ENCODE measurements at regions not wholly inside any gene's neighbourhood (a gene's known extent, or its start where the extent isn't known, plus 50 kb on each side); places are given as distances from the start of the nearest gene placed in this dataset.

GRCh38 chr5:8826508-8826907, 719.4 kb downstream of the SEMA5A start:
- Histone ChIP-seq H3K4me3 (ENCODE audit: low read depth, low read length) (no peak overlapping the region), H3K36me3 (no peaks in the 10 kb centered on the region), H3K9me3 (no peaks in the 10 kb centered on the region; the same call in 1 of the 2 replicates), H3K4me1 (no peaks in the 10 kb centered on the region), H3K27me3 (no peaks in the 10 kb centered on the region)
- no peak for DNase-seq
- no peak for TF ChIP-seq CTCF (IDR thresholded peaks at IDR 0.05; ENCODE audit: low read depth, low read length)

DNA sequence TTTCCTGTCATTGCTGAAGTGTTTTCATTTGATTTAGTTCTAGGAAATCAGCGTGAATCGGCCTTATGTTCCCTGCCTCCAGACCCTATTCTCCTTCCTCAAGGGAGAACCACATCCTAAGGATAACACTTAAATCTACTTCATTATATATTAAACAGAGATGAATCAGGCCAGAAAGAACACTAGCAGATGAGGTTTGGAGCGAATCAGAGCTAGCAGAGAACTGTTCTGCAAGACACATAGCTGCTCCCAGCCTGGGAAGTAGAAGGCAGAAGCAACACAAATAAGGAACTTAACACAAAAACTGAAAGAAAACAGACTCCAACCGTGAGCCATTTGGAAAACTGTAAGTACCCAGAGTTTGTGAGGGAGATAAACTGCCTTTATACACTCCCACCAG, 718.2 kb downstream of the SEMA5A start:
- no peaks in the 10 kb centered on the region; the same call in 1 of the 2 replicates for H3K9me3 ChIP-seq
- no peak for TF ChIP-seq CTCF (IDR thresholded peaks at IDR 0.05; ENCODE audit: low read depth, low read length)
- no peaks in the 10 kb centered on the region for H3K27me3 ChIP-seq
- H3K4me3 ChIP-seq (ENCODE audit: low read depth, low read length), result no peak overlapping the region
- DNase-seq, result no peak
- no peaks in the 10 kb centered on the region for H3K36me3 ChIP-seq
- H3K4me1 ChIP-seq, result no peaks in the 10 kb centered on the region

DNA sequence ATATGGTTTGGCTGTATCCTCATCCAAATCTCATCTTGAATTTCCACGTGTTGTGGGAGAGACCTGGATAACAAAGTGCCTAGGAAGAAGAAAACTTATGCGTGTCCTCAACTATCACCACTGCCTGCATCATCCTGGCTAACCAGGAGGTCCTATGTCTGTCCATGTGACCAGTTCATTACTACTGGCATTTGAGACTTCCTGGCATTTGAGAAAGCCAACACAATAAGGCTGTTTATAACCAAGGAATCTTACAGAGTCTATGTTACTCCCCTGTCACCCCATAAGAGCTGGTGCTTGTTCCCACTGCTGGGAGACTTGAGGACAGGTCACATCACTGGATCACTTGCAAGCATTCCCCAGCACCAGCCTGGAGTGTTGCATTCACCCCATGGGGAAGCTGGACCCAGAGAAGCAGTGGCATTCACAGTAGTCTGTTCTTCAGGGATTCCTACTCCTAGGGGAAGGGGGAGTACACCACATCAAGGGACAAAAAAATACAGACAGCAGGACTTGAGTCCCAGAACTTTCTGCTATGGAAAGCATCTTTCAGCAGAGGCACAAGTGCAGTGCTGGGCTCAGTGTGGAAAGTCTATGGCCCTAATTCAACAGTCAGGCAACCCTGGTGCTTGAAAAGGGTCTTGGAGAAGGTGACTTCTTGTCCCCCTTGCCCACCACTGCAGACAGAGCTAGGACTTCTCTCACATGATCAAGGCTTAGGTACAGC, 717.1 kb downstream of the SEMA5A start:
- Histone ChIP-seq H3K4me3 (ENCODE audit: low read depth, low read length) (no peak overlapping the region), H3K36me3 (no peaks in the 10 kb centered on the region), H3K9me3 (no peaks in the 10 kb centered on the region; the same call in 1 of the 2 replicates), H3K4me1 (no peaks in the 10 kb centered on the region), H3K27me3 (no peaks in the 10 kb centered on the region)
- TF ChIP-seq CTCF (IDR thresholded peaks at IDR 0.05; ENCODE audit: low read depth, low read length), result no peak
- DNase-seq, result no peak

- no peak for TF ChIP-seq CTCF (IDR thresholded peaks at IDR 0.05; ENCODE audit: low read depth, low read length)
- DNase-seq, result no peak
Measured at GRCh38 chr5:8829323-8830029, 716.4 kb downstream of the SEMA5A start.

GRCh38 chr5:8831251-8831650, 714.6 kb downstream of the SEMA5A start:
- no peaks in the 10 kb centered on the region for H3K36me3 ChIP-seq
- H3K9me3 ChIP-seq, result no peaks in the 10 kb centered on the region; the same call in 1 of the 2 replicates
- no peak overlapping the region for H3K4me3 ChIP-seq (ENCODE audit: low read depth, low read length)
- H3K4me1 ChIP-seq, result no peaks in the 10 kb centered on the region
- TF ChIP-seq CTCF (IDR thresholded peaks at IDR 0.05; ENCODE audit: low read depth, low read length), result no peak
- no peaks in the 10 kb centered on the region for H3K27me3 ChIP-seq
- no peak for DNase-seq

More at GRCh38 chr5:8829323-8830029, 716.4 kb downstream of the SEMA5A start:
- Histone ChIP-seq H3K27me3 (no peaks in the 10 kb centered on the region), H3K4me3 (ENCODE audit: low read depth, low read length) (no peak overlapping the region), H3K9me3 (no peaks in the 10 kb centered on the region; the same call in 1 of the 2 replicates), H3K36me3 (no peaks in the 10 kb centered on the region), H3K4me1 (no peaks in the 10 kb centered on the region)

DNA sequence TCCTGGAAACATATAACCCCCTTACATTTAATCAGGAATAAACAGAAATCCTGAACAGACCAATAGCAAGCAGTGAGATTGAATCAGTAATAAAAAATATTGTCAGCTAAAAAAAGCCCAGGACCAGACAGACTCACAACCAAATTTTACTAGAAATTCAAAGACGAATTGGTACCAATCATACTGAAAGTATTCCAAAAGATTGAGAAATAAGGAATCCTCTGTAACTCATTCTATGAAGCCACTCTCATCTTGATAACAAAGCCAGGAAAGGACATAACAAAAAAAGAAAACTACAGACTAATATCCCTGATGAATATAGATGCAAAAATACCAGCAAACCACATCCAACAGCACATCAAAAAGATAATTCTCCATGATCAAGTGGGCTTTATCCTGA, 714.0 kb downstream of the SEMA5A start:
- no peak for TF ChIP-seq CTCF (IDR thresholded peaks at IDR 0.05; ENCODE audit: low read depth, low read length)
- H3K27me3 ChIP-seq, result no peaks in the 10 kb centered on the region
- H3K9me3 ChIP-seq, result no peaks in the 10 kb centered on the region; the same call in 1 of the 2 replicates
- H3K4me3 ChIP-seq (ENCODE audit: low read depth, low read length), result no peak overlapping the region
- no peak for DNase-seq
- no peaks in the 10 kb centered on the region for H3K4me1 ChIP-seq
- no peaks in the 10 kb centered on the region for H3K36me3 ChIP-seq
